H1 (cell line): ENCODE measurements at regions not wholly inside any gene's neighbourhood (a gene's known extent, or its start where the extent isn't known, plus 50 kb on each side); places are given as distances from the start of the nearest gene placed in this dataset.

Experiments
- CBX8 ChIP-seq: fragments of 300-800, 300-1000 bp; sonication (generic); IDR thresholded peaks from 2 replicates; pipeline ENCODE4 v1.7.1; 2016; ENCODE audit warnings: low read depth, low read length, borderline replicate concordance
- EP300 ChIP-seq, 2 experiments: IDR thresholded peaks; 1 replicate in 1 of 2; 2 replicates in 1 of 2; pipeline ENCODE4 v1.6.1; 2011 to 2012; ENCODE audit warnings: low read depth in 2 of 2, low read length in 2 of 2, mild to moderate bottlenecking in 2 of 2, borderline replicate concordance in 1 of 2, inconsistent platforms in 1 of 2, moderate library complexity in 1 of 2
- EZH2 ChIP-seq: fragments of 200-600 bp; sonication (generic); IDR thresholded peaks from 2 replicates; pipeline ENCODE4 v1.7.1; 2012; ENCODE audit warnings: low read depth, mild to moderate bottlenecking, moderate library complexity, low read length, inconsistent platforms; ENCODE audit not compliant: severe bottlenecking
- MAFK ChIP-seq: IDR thresholded peaks from 2 replicates; pipeline ENCODE4 v1.6.1; 2012; ENCODE audit warnings: low read depth, mild to moderate bottlenecking, improper control_type of control experiment, low read length
- NANOG ChIP-seq: IDR thresholded peaks from 2 replicates; pipeline ENCODE4 v1.6.1; 2011; ENCODE audit warnings: low read length, low read depth, mild to moderate bottlenecking, inconsistent platforms; ENCODE audit not compliant: insufficient read depth, poor library complexity, severe bottlenecking
- RBBP5 ChIP-seq: IDR thresholded peaks from 2 replicates; pipeline ENCODE4 v1.7.1; 2012; ENCODE audit warnings: low read depth, mild to moderate bottlenecking, inconsistent platforms, low read length, moderate library complexity, borderline replicate concordance
- SIN3A ChIP-seq, 2 experiments: IDR thresholded peaks in 1 of 2; conservative IDR thresholded peaks in 1 of 2; 2 replicates each; pipeline ENCODE4 v1.6.1; 2011 to 2012; ENCODE audit warnings: low read length in 2 of 2, improper control_type of control experiment in 1 of 2, low read depth in 1 of 2, mild to moderate bottlenecking in 1 of 2
- SRF ChIP-seq: IDR thresholded peaks from 2 replicates; pipeline ENCODE4 v1.6.1; 2011; ENCODE audit warnings: mild to moderate bottlenecking, low read depth, low read length, moderate library complexity
- TF ChIP-seq, protein P1 (sequence below): IDR thresholded peaks from 2 replicates; pipeline ENCODE4 v1.6.1; 2012; ENCODE audit warnings: inconsistent platforms

DNA sequence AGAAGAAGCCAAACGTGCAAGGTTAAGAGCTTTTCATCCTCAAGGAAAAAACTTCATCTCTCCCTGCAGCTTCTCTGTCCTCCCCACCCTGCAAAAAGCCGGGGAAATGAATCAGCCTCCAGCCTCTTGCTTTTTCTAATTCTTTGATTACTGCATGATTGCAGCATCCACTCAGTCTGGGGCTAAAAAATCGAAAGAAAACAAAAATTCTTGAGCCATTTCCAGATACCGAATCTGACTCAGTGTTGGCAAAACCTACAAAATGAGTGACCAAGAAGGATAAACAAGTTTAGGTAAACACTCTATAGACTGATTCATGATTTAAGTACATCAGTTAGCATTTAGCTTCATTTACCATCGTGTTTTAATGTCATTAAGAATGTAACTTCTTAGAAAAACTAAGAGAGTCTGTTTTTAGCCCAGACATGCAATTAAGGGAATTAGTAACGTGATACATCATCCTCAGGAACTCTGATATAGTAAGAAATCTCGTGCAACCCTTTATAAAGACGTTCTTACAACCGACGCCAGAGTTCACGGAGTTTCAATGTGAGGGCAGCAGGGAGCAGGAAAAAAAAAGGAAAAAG lies 287.3 kb upstream of the FOXF1 start (continued):
- no peak for TF ChIP-seq EP300 (IDR thresholded peaks at IDR 0.05; ENCODE audit: borderline replicate concordance in 1 of 2, low read depth in 2 of 2, low read length in 2 of 2)
- TF ChIP-seq, protein P1, sequence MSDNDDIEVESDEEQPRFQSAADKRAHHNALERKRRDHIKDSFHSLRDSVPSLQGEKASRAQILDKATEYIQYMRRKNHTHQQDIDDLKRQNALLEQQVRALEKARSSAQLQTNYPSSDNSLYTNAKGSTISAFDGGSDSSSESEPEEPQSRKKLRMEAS = no peak
- no peak for TF ChIP-seq SRF
- no peak for TF ChIP-seq MAFK
- no peak for TF ChIP-seq CBX8
- TF ChIP-seq RBBP5 = no peak
- no peak for TF ChIP-seq SIN3A (conservative IDR thresholded peaks at IDR 0.05 in 1 of 2, IDR thresholded peaks at IDR 0.05 in 1 of 2; ENCODE audit: low read depth in 1 of 2, low read length in 2 of 2)
- no peak for TF ChIP-seq EZH2
- TF ChIP-seq NANOG = no peak
